ENCODE measurements at regions not wholly inside any gene's neighbourhood (a gene's known extent, or its start where the extent isn't known, plus 50 kb on each side); places are given as distances from the start of the nearest gene placed in this dataset.
"Not testable (repeated sequence)": the region's sequence is repeated elsewhere in the genome, so short reads cannot be mapped to it uniquely, and the experiment has no call there.

DNA sequence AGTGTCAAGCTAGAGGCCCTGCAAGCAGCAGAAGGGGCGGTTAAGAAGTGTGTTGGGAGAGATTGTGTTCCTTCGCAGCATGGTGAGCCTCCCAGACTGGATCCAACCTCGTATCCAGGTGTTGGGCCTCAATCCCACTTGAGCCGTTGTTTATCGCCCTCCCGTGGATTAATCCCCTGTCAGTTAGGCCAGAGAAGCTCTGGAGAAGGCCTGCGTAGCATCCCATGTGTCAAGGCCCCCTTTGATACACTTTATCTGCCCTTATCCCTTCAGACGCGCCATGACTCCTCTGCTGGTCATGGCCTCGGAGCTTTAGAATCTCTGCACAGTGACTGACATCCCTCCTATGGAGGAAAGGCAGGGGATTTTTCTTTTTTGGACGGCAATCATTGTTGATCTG lies 181.0 kb downstream of the ZFP64 start:
- Histone ChIP-seq H3K9me3 (ENCODE audit: control insufficient read depth, insufficient read depth, low read length) (no peaks in the 10 kb centered on the region), H3K4me1 (ENCODE audit: insufficient read depth, low read length) (no peaks in the 10 kb centered on the region), H3K36me3 (ENCODE audit: insufficient read depth, low read length) (no peaks in the 10 kb centered on the region), H3K9ac (ENCODE audit: low read depth, low read length) (no peak overlapping the region)

DNA sequence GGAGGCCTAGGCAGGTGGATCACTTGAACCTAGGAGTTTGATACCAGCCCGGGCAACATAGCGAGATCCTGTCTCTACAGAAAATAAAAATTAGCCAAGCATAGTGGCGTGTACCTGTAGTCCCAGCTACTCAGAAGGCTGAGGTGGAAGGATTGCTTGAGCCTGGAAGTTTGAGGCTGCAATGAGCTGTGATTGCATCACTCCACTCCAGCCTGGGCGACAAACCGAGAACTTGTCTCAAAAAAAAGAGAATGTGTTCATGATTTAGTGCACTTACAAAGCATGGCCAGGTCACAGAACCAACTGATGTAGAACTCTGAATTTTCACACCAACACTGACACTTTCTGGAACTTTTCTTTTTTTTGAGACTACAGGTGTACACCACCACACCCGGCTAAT lies 182.7 kb downstream of the ZFP64 start:
- H3K36me3 ChIP-seq (ENCODE audit: insufficient read depth, low read length): no peaks in the 10 kb centered on the region
- no peaks in the 10 kb centered on the region for H3K9me3 ChIP-seq (ENCODE audit: control insufficient read depth, insufficient read depth, low read length)
- H3K9ac ChIP-seq (ENCODE audit: low read depth, low read length): no peak overlapping the region
- peaks cover 4% of the 10 kb centered on the region; the same call in 1 of the 2 replicates for H3K4me1 ChIP-seq (ENCODE audit: insufficient read depth, low read length)

DNA sequence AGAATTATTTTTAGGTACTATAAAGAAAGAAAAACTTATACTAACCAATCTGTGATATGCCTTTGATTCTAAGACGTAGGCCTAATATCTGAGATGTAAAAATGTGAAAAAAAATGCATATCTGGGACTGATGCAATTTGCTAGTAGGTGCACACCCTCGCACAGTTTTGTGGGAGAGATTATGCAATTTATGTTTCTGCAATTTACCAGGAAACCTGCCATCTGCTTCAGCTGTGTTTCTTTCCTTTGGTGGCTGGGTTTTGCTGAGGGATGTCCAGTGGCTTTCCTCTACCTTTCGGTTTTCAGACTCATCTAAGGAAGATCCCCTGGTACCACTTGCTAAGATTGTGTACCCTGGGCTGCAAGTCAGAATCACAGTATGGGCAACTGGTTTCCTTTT lies 186.9 kb downstream of the ZFP64 start:
- Histone ChIP-seq H3K36me3 (ENCODE audit: insufficient read depth, low read length) (no peaks in the 10 kb centered on the region), H3K9ac (ENCODE audit: low read depth, low read length) (no peak overlapping the region), H3K9me3 (ENCODE audit: control insufficient read depth, insufficient read depth, low read length) (no peaks in the 10 kb centered on the region), H3K4me1 (ENCODE audit: insufficient read depth, low read length) (peaks cover 25% of the 10 kb centered on the region)

DNA sequence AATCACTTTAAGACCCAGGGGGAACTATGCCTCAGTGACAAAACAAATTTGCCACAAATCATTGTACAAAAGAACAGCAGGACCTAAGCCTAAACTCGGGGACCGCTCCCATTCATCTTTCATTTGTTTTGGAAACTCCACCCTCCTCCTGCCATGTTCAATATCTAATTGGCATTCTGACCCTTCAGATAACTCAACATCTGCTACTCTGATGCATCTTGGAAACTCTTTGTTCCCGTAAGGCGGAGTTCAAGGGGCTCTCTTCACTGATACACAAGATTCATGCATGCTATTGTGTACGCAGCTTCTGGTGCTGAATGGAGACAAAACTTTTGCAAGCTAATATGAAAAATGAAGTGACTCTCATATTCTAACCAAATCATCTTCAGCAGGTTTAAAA lies 187.6 kb downstream of the ZFP64 start:
- H3K36me3 ChIP-seq (ENCODE audit: insufficient read depth, low read length): no peaks in the 10 kb centered on the region
- no peak overlapping the region for H3K9ac ChIP-seq (ENCODE audit: low read depth, low read length)
- no peaks in the 10 kb centered on the region for H3K9me3 ChIP-seq (ENCODE audit: control insufficient read depth, insufficient read depth, low read length)
- peaks cover 25% of the 10 kb centered on the region for H3K4me1 ChIP-seq (ENCODE audit: insufficient read depth, low read length)

DNA sequence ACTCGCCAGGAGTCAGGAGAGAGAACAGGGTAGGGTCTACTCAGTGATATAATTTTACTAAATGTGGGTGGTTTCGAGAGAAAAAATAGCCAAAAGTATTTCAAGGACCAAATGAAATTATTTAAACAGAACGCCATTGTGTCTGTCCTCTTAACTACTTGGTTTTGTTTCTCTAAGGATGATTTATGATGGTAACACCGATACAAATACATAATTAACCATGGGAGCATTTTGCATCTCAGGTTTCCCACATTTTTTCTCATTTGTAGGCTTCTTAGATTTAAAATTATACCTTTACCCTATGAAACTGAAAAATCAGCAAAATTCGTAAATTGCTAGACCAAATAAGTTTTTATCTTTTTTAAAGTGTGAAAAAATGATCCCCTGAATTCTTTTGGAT lies 188.2 kb downstream of the ZFP64 start:
- Histone ChIP-seq H3K9me3 (ENCODE audit: control insufficient read depth, insufficient read depth, low read length) (no peaks in the 10 kb centered on the region), H3K36me3 (ENCODE audit: insufficient read depth, low read length) (no peaks in the 10 kb centered on the region), H3K4me1 (ENCODE audit: insufficient read depth, low read length) (peaks cover 25% of the 10 kb centered on the region), H3K9ac (ENCODE audit: low read depth, low read length) (no peak overlapping the region)

DNA sequence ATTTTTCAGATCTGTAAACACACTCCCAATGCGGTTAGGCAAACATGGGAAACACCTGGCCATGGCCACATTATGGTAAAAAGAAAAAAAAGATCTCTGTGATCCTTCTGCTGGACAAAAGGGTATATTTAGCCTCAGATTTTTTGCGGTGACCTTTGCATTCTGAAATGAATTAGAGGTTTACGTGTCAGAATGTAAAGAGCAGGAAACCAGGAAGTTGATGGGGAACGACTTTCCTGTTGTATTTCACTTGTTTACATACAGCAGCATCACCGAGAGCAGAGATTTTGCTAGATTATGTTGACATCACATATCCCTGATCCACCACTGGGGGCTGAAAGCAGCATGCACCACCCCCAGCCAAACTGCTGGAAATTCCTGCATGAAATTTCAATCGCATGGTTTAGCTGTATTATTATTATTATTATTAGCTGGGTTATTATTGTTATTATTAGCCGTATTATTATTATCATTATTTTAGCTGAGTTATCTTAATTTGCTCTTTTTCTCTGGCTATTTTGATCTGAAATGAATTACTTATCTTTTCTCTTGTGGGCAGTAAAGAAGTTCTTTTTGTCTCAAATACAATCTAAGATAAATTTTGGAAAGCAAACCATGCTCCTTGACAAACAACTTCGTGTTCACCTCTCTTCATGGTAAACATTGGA lies 189.4 kb downstream of the ZFP64 start:
- Histone ChIP-seq H3K9me3 (ENCODE audit: control insufficient read depth, insufficient read depth, low read length) (no peaks in the 10 kb centered on the region), H3K9ac (ENCODE audit: low read depth, low read length) (no peak overlapping the region), H3K36me3 (ENCODE audit: insufficient read depth, low read length) (no peaks in the 10 kb centered on the region), H3K4me1 (ENCODE audit: insufficient read depth, low read length) (peaks cover 25% of the 10 kb centered on the region)

DNA sequence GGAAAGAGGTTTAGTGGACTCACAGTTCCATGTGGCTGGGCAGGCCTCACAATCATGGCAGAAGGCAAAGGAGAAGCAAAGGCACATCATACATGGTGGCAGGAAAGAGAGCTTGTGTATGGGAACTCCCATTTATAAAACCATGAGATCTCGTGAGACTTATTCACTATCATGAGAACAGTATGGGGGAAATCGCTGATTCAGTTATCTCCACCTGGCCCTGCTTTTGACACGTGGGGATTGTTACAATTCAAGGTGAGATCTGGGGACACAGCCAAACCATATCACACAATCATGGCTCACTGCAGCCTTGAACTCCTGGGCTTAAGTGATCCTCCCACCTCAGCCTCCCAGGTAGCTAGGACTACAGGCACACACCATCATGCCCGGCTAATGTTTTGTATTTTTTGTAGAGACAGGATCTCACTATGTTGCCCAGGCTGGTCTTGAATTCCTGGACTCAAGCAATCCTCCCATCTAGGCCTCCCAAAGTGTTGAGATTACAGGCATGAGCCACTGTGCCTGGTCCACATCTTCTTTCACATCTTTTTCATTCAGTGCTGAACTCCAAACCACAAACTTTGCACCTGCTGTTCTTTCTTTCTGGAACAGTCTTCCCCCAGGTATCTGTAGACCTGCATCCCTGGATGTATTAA lies 194.2 kb downstream of the ZFP64 start:
- peaks cover 14% of the 10 kb centered on the region for H3K4me1 ChIP-seq (ENCODE audit: insufficient read depth, low read length)
- not testable (repeated sequence) for H3K9ac ChIP-seq (ENCODE audit: low read depth, low read length); H3K36me3 ChIP-seq (ENCODE audit: insufficient read depth, low read length); H3K9me3 ChIP-seq (ENCODE audit: control insufficient read depth, insufficient read depth, low read length)

GRCh38 chr20:51995551-51995951 lies 193.2 kb upstream of the SALL4 start:
- Histone ChIP-seq H3K9me3 (ENCODE audit: control insufficient read depth, insufficient read depth, low read length) (no peaks in the 10 kb centered on the region), H3K9ac (ENCODE audit: low read depth, low read length) (no peak overlapping the region), H3K4me1 (ENCODE audit: insufficient read depth, low read length) (peaks cover 6% of the 10 kb centered on the region), H3K36me3 (ENCODE audit: insufficient read depth, low read length) (no peaks in the 10 kb centered on the region)

GRCh38 chr20:51994751-51995417 lies 192.6 kb upstream of the SALL4 start:
- Histone ChIP-seq H3K9ac (ENCODE audit: low read depth, low read length) (no peak overlapping the region), H3K9me3 (ENCODE audit: control insufficient read depth, insufficient read depth, low read length) (no peaks in the 10 kb centered on the region), H3K36me3 (ENCODE audit: insufficient read depth, low read length) (no peaks in the 10 kb centered on the region), H3K4me1 (ENCODE audit: insufficient read depth, low read length) (peaks cover 6% of the 10 kb centered on the region)

GRCh38 chr20:51987812-51988211 lies 185.5 kb upstream of the SALL4 start:
- no peaks in the 10 kb centered on the region for H3K9me3 ChIP-seq (ENCODE audit: control insufficient read depth, insufficient read depth, low read length)

DNA sequence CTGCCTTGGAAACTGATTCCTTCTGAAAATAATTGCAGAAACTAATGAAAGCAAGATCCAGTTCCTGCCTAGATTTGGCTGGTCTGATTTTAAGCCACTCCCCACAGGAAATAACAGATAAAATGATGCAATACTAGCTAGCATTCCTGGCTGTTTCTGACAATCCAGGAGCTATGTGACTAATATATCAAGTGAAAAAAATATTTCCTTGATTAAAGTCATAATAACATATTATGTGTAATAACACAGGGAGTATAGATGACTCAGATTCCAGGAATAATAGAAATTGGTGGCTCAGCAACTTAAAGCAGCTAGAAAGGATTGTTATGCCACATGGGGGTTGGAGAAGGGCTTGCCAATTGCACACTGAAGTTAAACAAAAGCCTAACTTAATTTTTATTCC lies 182.7 kb upstream of the SALL4 start:
- peaks cover 6% of the 10 kb centered on the region for H3K4me1 ChIP-seq (ENCODE audit: insufficient read depth, low read length)
- H3K9ac ChIP-seq (ENCODE audit: low read depth, low read length): no peak overlapping the region
- H3K9me3 ChIP-seq (ENCODE audit: control insufficient read depth, insufficient read depth, low read length): no peaks in the 10 kb centered on the region
- H3K36me3 ChIP-seq (ENCODE audit: insufficient read depth, low read length): no peaks in the 10 kb centered on the region

More at GRCh38 chr20:51987812-51988211, 185.5 kb upstream of the SALL4 start:
- Histone ChIP-seq H3K9ac (ENCODE audit: low read depth, low read length) (no peak overlapping the region), H3K36me3 (ENCODE audit: insufficient read depth, low read length) (no peaks in the 10 kb centered on the region), H3K4me1 (ENCODE audit: insufficient read depth, low read length) (peaks cover 6% of the 10 kb centered on the region)

DNA sequence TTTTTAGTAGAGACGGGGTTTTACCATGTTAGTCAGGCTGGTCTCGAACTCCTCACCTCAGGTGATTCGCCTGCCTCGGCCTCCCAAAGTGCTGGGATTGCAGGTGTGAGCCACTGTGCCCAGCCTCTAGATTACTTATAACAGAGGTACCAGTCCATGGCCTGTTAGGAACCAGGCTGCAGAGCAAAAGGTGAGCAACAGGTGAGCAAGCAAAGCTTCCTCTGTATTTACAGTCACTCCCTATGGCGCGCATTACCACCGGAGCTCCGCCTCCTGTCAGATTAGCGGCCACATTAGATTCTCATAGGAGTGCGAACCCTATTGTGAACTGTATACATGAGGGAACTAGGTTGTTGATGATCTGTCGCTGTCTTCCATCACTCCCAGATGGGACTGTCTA lies 178.0 kb upstream of the SALL4 start:
- Histone ChIP-seq H3K36me3 (ENCODE audit: insufficient read depth, low read length) (no peaks in the 10 kb centered on the region), H3K9ac (ENCODE audit: low read depth, low read length) (no peak overlapping the region), H3K4me1 (ENCODE audit: insufficient read depth, low read length) (peaks cover 5% of the 10 kb centered on the region), H3K9me3 (ENCODE audit: control insufficient read depth, insufficient read depth, low read length) (peaks cover 13% of the 10 kb centered on the region; the same call in 1 of the 2 replicates)

DNA sequence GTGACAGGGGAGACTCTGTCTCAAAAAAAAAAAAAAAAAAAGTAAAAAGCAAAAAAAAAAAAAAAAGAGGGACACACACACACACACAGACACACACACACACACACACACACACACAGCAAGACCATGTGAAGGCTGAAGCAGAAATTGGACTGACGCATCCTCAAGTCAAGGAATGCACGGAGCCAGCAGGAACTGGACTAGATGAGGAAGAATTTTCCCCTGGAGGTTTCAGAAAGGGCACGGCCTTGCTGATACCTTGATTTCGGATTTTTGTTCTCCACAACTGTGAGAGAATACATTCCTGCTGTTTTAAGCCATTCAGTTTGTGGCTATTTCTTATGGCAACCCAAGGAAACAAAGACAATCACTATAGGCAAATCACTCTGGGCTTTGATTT lies 176.9 kb upstream of the SALL4 start:
- Histone ChIP-seq H3K9ac (ENCODE audit: low read depth, low read length) (no peak overlapping the region), H3K9me3 (ENCODE audit: control insufficient read depth, insufficient read depth, low read length) (peaks cover 13% of the 10 kb centered on the region; the same call in 1 of the 2 replicates), H3K4me1 (ENCODE audit: insufficient read depth, low read length) (no peaks in the 10 kb centered on the region)

DNA sequence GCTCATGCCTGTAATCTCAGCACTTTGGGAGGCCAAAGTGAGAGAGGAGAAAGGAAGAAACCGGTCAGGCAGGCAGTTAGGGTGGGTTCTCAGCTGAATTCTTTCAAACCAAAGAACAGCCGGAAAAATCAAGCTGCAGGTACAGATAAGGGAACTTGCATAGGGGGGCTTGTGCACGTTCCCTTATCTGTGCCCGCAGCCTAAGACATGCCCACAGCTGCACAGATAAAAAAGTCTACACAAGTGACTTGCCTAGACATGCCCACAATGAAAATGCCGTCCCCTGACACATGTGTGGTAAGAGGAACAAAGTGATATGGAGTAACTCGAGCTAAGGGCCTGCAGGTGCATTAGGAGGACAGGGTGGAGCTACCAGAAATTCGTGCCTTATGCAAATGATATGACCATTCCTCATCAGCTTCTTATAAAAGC lies 175.8 kb upstream of the SALL4 start:
- Histone ChIP-seq H3K9ac (ENCODE audit: low read depth, low read length) (no peak overlapping the region), H3K4me1 (ENCODE audit: insufficient read depth, low read length) (no peaks in the 10 kb centered on the region), H3K9me3 (ENCODE audit: control insufficient read depth, insufficient read depth, low read length) (peaks cover 13% of the 10 kb centered on the region; the same call in 1 of the 2 replicates), H3K36me3 (ENCODE audit: insufficient read depth, low read length) (no peaks in the 10 kb centered on the region)

More for the DNA sequence above, 176.9 kb upstream of the SALL4 start:
- no peaks in the 10 kb centered on the region for H3K36me3 ChIP-seq (ENCODE audit: insufficient read depth, low read length)

GRCh38 chr20:51972056-51972455 lies 169.7 kb upstream of the SALL4 start:
- H3K4me1 ChIP-seq (ENCODE audit: insufficient read depth, low read length): no peaks in the 10 kb centered on the region
- no peak overlapping the region for H3K9ac ChIP-seq (ENCODE audit: low read depth, low read length)
- H3K36me3 ChIP-seq (ENCODE audit: insufficient read depth, low read length): no peaks in the 10 kb centered on the region
- no peaks in the 10 kb centered on the region for H3K9me3 ChIP-seq (ENCODE audit: control insufficient read depth, insufficient read depth, low read length)

Data from ES-I3 (cell line).